Stimulated activated memory B cell treated with anti-CD40 and anti-IgM and Interleukin-4, amounts not matched to agents 10 μg/mL and 1 μg/mL and 100 μg/mL, for 72 hours (primary cell): ENCODE measurements at regions not wholly inside any gene's neighbourhood (a gene's known extent, or its start where the extent isn't known, plus 50 kb on each side); places are given as distances from the start of the nearest gene placed in this dataset.

Experiments used
- ATAC-seq: fragments of 150-1000 bp; cut with Tn5 transposase; 2 replicates; pipeline ENCODE4 v1.10.0; 2021
- H3K27ac Mint-ChIP-seq: one replicate; pipeline ENCODE4 v1.8.0; 2022; ENCODE audit warnings: mild to moderate bottlenecking, mixed read lengths
- H3K27me3 Mint-ChIP-seq: one replicate; pipeline ENCODE4 v1.8.0; 2022; ENCODE audit warnings: mixed read lengths
- H3K36me3 Mint-ChIP-seq: one replicate; pipeline ENCODE4 v1.8.0; 2022; ENCODE audit warnings: mixed read lengths
- H3K4me1 Mint-ChIP-seq: one replicate; pipeline ENCODE4 v1.8.0; 2022; ENCODE audit warnings: mixed read lengths
- H3K4me3 Mint-ChIP-seq: one replicate; pipeline ENCODE4 v1.8.0; 2022; ENCODE audit warnings: mild to moderate bottlenecking, moderate library complexity, mixed read lengths
- H3K9me3 Mint-ChIP-seq: one replicate; pipeline ENCODE4 v1.8.0; 2022; ENCODE audit warnings: mixed read lengths

- Mint-ChIP-seq H3K4me1 (no peaks in the 10 kb centered on the region), H3K9me3 (no peaks in the 10 kb centered on the region), H3K27ac (no peak overlapping the region), H3K27me3 (peaks cover 70% of the 10 kb centered on the region), H3K36me3 (no peaks in the 10 kb centered on the region), H3K4me3 (no peak overlapping the region)
- ATAC-seq, result no peak
These were observed 78.6 kb downstream of the RBFOX3 start for GRCh38 chr17:79532107-79532790.

GRCh38 chr17:79531191-79532095, 79.4 kb downstream of the RBFOX3 start:
- ATAC-seq, result no peak
- no peaks in the 10 kb centered on the region for H3K4me1 Mint-ChIP-seq
- H3K4me3 Mint-ChIP-seq, result no peak overlapping the region
- H3K9me3 Mint-ChIP-seq, result no peaks in the 10 kb centered on the region
- peaks cover 65% of the 10 kb centered on the region for H3K27me3 Mint-ChIP-seq
- no peak overlapping the region for H3K27ac Mint-ChIP-seq
- no peaks in the 10 kb centered on the region for H3K36me3 Mint-ChIP-seq

GRCh38 chr17:79530361-79531105, 80.3 kb downstream of the RBFOX3 start:
- H3K4me1 Mint-ChIP-seq, result no peaks in the 10 kb centered on the region
- H3K27me3 Mint-ChIP-seq, result peaks cover 62% of the 10 kb centered on the region
- no peaks in the 10 kb centered on the region for H3K9me3 Mint-ChIP-seq
- H3K4me3 Mint-ChIP-seq, result no peak overlapping the region
- H3K36me3 Mint-ChIP-seq, result no peaks in the 10 kb centered on the region
- no peak overlapping the region for H3K27ac Mint-ChIP-seq
- no peak for ATAC-seq

GRCh38 chr17:79529661-79530081, 81.2 kb downstream of the RBFOX3 start:
- H3K27me3 Mint-ChIP-seq, result peaks cover 55% of the 10 kb centered on the region
- ATAC-seq, result no peak
- H3K4me3 Mint-ChIP-seq, result no peak overlapping the region
- no peaks in the 10 kb centered on the region for H3K36me3 Mint-ChIP-seq
- H3K4me1 Mint-ChIP-seq, result no peaks in the 10 kb centered on the region
- H3K27ac Mint-ChIP-seq, result no peak overlapping the region
- no peaks in the 10 kb centered on the region for H3K9me3 Mint-ChIP-seq

DNA sequence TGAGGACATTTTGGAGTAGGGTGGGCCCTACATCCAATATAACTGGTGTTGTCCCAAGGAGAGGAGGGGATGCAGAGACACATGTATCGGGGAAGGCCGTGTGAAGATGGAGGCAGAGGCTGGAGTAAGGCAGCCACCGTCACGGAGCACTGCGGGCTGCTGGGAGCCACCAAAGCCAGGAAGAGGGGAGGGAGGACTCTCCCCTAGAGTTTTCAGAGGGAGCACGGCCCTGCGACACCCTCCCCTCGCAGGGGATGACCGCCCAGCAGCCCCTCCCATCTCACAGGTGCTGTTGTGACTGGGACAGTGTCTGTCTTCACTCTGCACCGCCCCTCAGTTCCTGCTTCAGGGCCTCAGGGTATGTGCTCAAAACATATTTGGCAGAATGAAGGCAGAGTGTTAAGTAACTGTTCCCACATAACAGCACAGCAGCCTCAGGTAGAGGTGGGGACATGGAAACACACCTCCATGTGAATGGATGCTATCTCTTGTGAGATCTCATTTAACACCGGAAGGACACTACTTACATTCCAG, 82.2 kb downstream of the RBFOX3 start:
- peaks cover 47% of the 10 kb centered on the region for H3K27me3 Mint-ChIP-seq
- ATAC-seq, result no peak
- no peaks in the 10 kb centered on the region for H3K4me1 Mint-ChIP-seq
- H3K4me3 Mint-ChIP-seq, result no peak overlapping the region
- H3K36me3 Mint-ChIP-seq, result no peaks in the 10 kb centered on the region
- H3K9me3 Mint-ChIP-seq, result no peaks in the 10 kb centered on the region
- no peak overlapping the region for H3K27ac Mint-ChIP-seq

DNA sequence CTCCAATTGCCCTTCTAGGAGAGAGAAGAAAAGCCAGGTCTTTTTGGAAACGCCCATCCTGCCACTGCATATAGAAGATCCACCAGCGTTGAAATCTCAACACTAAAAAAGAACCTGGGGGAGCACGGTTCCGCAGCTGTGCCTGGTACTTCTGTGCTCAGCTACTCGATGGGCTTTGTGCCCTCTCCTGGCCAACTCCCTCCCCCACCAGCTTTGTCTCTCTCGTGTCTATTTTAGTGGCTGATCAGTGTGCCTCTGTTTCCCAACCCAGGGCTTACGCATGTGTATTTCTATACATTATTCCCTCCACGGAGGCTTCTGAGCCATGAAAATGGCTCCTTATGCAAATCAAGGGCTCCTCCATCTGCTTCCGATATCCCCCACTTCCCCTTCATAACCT, 83.5 kb downstream of the RBFOX3 start:
- Mint-ChIP-seq H3K27ac (no peak overlapping the region), H3K27me3 (peaks cover 34% of the 10 kb centered on the region)

DNA sequence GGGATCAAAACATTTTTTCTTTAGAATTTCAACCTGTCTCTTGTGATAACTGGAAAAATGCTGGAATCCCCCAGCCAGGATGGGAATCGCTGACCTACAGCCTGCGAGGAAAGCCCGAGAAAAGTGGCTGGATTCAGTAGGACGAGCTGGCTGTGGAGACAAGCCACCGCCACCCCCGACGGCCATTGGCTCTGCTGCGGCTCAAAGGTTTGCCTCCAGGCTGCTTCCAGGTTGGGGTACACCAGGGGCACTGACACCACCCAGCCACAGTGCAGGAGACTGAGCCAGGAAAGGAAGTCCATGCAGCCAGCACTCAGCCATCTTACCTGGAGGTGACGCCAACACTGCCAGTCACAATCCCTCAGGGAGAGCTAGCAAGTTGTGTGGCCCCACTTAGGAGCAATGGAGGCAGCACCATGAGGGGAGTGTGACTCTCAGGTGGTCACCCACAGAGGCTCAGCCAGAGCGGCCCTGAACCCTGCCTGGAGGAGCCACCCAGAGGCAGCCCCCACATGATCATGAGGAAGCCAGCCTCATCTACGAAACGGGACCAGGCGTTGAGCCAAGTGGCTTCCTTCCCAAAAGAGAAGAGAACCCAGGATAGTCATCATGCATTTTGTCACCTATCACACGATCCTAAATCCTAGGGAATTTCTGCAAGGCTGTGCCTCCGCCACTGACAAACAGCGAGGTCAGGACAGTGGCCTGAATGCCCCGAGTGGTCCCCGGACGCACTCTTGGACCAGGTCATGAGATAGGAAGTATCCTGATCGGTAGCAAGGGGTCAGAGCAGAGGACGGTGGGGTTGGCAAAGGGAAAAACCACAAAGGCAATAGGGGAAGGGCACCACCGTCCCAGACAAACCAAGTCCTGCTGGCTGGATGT, 84.8 kb downstream of the RBFOX3 start:
- no peak for ATAC-seq
- Mint-ChIP-seq H3K36me3 (no peaks in the 10 kb centered on the region), H3K4me3 (no peak overlapping the region), H3K4me1 (no peaks in the 10 kb centered on the region), H3K27me3 (peaks cover 27% of the 10 kb centered on the region), H3K9me3 (no peaks in the 10 kb centered on the region), H3K27ac (no peak overlapping the region)

More for the DNA sequence above, 83.5 kb downstream of the RBFOX3 start:
- no peaks in the 10 kb centered on the region for H3K4me1 Mint-ChIP-seq
- H3K4me3 Mint-ChIP-seq, result no peak overlapping the region
- ATAC-seq, result no peak
- no peaks in the 10 kb centered on the region for H3K9me3 Mint-ChIP-seq
- no peaks in the 10 kb centered on the region for H3K36me3 Mint-ChIP-seq

GRCh38 chr17:79524213-79525187, 86.4 kb downstream of the RBFOX3 start:
- ATAC-seq, result no peak
- H3K27me3 Mint-ChIP-seq, result peaks cover 15% of the 10 kb centered on the region
- no peaks in the 10 kb centered on the region for H3K36me3 Mint-ChIP-seq
- H3K4me1 Mint-ChIP-seq, result no peaks in the 10 kb centered on the region
- no peak overlapping the region for H3K4me3 Mint-ChIP-seq
- no peak overlapping the region for H3K27ac Mint-ChIP-seq
- no peaks in the 10 kb centered on the region for H3K9me3 Mint-ChIP-seq

DNA sequence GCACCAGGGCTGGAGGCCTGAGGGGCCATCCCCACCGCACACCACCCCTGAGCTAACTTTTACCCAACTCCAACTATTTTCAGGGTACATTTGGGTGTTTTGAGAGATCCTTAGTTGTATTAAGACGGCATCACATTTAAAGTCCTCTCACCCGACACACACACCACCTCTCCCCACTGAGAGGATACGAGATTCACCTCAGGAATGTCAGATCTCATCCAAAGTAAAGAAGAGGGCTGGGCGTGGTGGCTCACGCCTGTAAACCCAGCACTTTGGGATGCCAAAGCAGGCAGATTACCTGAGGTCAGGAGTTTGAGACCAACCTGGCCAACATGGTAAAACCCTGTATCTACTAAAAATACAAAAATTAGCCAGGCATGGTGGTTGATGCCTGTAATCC, 88.4 kb downstream of the RBFOX3 start:
- no peaks in the 10 kb centered on the region for H3K27me3 Mint-ChIP-seq
- H3K27ac Mint-ChIP-seq, result no peak overlapping the region
- ATAC-seq, result no peak
- no peaks in the 10 kb centered on the region for H3K4me1 Mint-ChIP-seq
- H3K9me3 Mint-ChIP-seq, result no peaks in the 10 kb centered on the region
- no peak overlapping the region for H3K4me3 Mint-ChIP-seq
- H3K36me3 Mint-ChIP-seq, result no peaks in the 10 kb centered on the region

DNA sequence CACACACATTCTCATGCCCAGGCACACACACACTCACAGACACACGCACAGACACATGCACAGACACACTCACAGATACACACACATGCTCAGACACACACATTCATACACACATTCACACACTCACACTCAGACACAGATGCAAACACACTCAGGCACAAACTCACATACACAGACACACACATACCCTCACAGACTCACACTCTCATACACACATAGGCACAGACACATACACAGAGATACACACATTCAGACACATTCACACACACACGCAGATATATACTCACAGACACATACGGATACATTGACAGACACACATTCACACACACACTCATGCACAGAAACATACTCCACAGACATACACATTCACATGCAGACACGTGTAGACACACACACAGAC, 89.6 kb downstream of the RBFOX3 start:
- peaks cover 10% of the 10 kb centered on the region for H3K27me3 Mint-ChIP-seq
- H3K9me3 Mint-ChIP-seq, result no peaks in the 10 kb centered on the region
- no peak overlapping the region for H3K27ac Mint-ChIP-seq
- H3K4me1 Mint-ChIP-seq, result no peaks in the 10 kb centered on the region
- no peak for ATAC-seq
- no peaks in the 10 kb centered on the region for H3K36me3 Mint-ChIP-seq
- no peak overlapping the region for H3K4me3 Mint-ChIP-seq

DNA sequence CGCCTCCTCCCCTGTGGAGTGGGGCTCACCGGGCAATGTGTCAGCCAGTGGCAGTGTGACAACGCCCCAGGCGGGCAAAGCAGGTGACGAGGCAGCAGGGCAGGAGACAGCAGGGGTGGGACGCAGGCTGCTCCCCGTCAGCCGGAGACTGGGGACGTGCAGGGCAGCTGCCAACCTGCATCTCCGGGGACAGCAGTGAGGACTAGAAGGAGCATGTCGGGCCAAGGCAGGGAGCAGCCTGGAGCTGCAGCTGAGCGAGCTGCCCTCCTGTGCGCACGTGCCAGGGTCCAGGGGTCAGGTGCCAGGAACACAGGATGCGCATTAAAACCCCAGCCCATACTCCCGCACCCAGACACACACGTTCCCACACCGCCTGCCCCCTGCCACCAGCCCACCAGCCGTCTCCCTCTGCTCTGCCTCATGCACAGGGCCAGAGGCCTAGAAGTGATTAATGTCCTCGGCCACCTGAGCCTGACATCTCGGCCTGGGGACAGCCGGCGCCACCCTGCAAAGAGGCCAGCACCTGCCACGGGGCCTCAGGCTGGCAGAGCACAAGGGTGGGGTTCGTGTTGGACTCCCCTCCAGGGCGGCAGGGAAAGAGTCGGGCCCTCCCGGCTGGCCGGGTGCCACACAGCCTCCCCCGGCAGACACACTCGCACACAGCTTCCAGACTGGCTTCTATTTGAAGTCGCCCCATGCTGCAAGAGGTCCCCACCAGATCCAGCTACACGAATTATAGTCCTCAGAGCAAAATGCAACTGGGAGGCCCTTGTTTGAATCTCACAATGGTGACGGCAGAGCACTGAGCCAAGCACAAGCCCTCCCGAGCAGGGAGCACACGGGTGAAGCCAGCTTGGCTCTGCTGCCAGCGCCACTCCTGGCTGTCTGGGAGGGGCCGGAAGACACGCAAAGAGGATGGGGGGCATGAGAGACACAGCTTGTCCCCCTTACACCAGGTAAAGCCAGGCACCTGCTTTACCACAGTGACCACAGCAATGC, 90.4 kb downstream of the RBFOX3 start:
- no peaks in the 10 kb centered on the region for H3K4me1 Mint-ChIP-seq
- no peak for ATAC-seq
- no peak overlapping the region for H3K4me3 Mint-ChIP-seq
- peaks cover 18% of the 10 kb centered on the region for H3K27me3 Mint-ChIP-seq
- no peak overlapping the region for H3K27ac Mint-ChIP-seq
- no peaks in the 10 kb centered on the region for H3K9me3 Mint-ChIP-seq
- H3K36me3 Mint-ChIP-seq, result no peaks in the 10 kb centered on the region

- no peak overlapping the region for H3K4me3 Mint-ChIP-seq
- no peak for ATAC-seq
- no peaks in the 10 kb centered on the region for H3K4me1 Mint-ChIP-seq
- no peaks in the 10 kb centered on the region for H3K36me3 Mint-ChIP-seq
- peaks cover 26% of the 10 kb centered on the region for H3K27me3 Mint-ChIP-seq
- no peaks in the 10 kb centered on the region for H3K9me3 Mint-ChIP-seq
- no peak overlapping the region for H3K27ac Mint-ChIP-seq
These were observed 91.2 kb downstream of the RBFOX3 start for GRCh38 chr17:79519601-79520000.
